IMR-90 (cell line): ENCODE measurements at regions not wholly inside any gene's neighbourhood (a gene's known extent, or its start where the extent isn't known, plus 50 kb on each side); places are given as distances from the start of the nearest gene placed in this dataset.

ENCODE experiments used
- ATAC-seq: fragments of 200-7000 bp; cut with Tn5 transposase; 2 replicates; pipeline ENCODE4 v1.9.1; 2020; ENCODE audit warnings: low read depth, mild to moderate bottlenecking, moderate library complexity
- BruUV-seq: library from RNA; stranded (reverse); fragments of 400-500 nt; replicated peaks from 2 replicates; lab custom pipeline; 2021; lab: Mats Ljungman, UMichigan
- CTCF ChIA-PET: fragments of 300-600 bp; formaldehyde crosslinking; extraction: SDS; loops from one replicate; lab custom pipeline; 2021; ENCODE audit warnings: antibody characterized with exemption; lab: Yijun Ruan, JAX
- POLR2A ChIA-PET: fragments of 300-600 bp; sonication (Branson Sonifier 250); formaldehyde crosslinking; loops from one replicate; lab custom pipeline; 2022; ENCODE audit warnings: antibody characterized with exemption; ENCODE audit not compliant: unreplicated experiment; lab: Charles Lee
- DNase-seq: peaks from one replicate; pipeline ENCODE4 v3.0.0; 2013
- H2AFZ ChIP-seq: replicated peaks from 2 replicates; pipeline ENCODE3; 2013; ENCODE audit warnings: low read length, mild to moderate bottlenecking; ENCODE audit not compliant: poor library complexity
- H2AK5ac ChIP-seq: 2 replicates; pipeline ENCODE4 v1.6.1; 2013; ENCODE audit warnings: low read depth, low read length, inconsistent platforms
- H2AK9ac ChIP-seq: replicated peaks from 2 replicates; pipeline ENCODE3; 2013; ENCODE audit warnings: mild to moderate bottlenecking, low read depth, low read length, moderate library complexity; ENCODE audit not compliant: poor library complexity
- H2BK120ac ChIP-seq: 2 replicates; pipeline ENCODE4 v1.6.1; 2013; ENCODE audit warnings: low read depth, low read length, inconsistent platforms
- H2BK15ac ChIP-seq: 3 replicates; pipeline ENCODE4 v1.6.1; 2013; ENCODE audit warnings: low read depth, low read length, inconsistent platforms
- H2BK20ac ChIP-seq: 2 replicates; pipeline ENCODE4 v1.6.1; 2013; ENCODE audit warnings: low read depth, mild to moderate bottlenecking, inconsistent platforms, low read length, moderate library complexity
- H2BK5ac ChIP-seq: 2 replicates; pipeline ENCODE4 v1.6.1; 2013; ENCODE audit warnings: mild to moderate bottlenecking, low read depth, low read length, inconsistent platforms; ENCODE audit not compliant: poor library complexity, severe bottlenecking
- H3K14ac ChIP-seq: replicated peaks from 2 replicates; pipeline ENCODE4 v1.6.1; 2013; ENCODE audit warnings: low read depth, low read length, inconsistent platforms
- H3K18ac ChIP-seq: 2 replicates; pipeline ENCODE4 v1.6.1; 2013; ENCODE audit warnings: low read depth, low read length, control low read depth
- H3K23ac ChIP-seq: 2 replicates; pipeline ENCODE4 v1.6.1; 2013; ENCODE audit warnings: low read depth, low read length, inconsistent platforms
- H3K27ac ChIP-seq: 2 replicates; pipeline ENCODE4 v1.5.1; 2013; ENCODE audit warnings: mild to moderate bottlenecking, control low read depth, low read length; ENCODE audit not compliant: insufficient read depth
- H3K27me3 ChIP-seq: 2 replicates; pipeline ENCODE4 v1.6.1; 2013; ENCODE audit warnings: low read length; ENCODE audit not compliant: control insufficient read depth, insufficient read depth
- H3K36me3 ChIP-seq: 2 replicates; pipeline ENCODE4 v1.6.1; 2013; ENCODE audit warnings: low read length, mixed read lengths; ENCODE audit not compliant: control insufficient read depth, insufficient read depth
- H3K4ac ChIP-seq: 2 replicates; pipeline ENCODE4 v1.6.1; 2013; ENCODE audit warnings: low read depth, low read length, inconsistent platforms
- H3K4me1 ChIP-seq: 2 replicates; pipeline ENCODE4 v1.6.1; 2013; ENCODE audit warnings: low read length, mixed read lengths; ENCODE audit not compliant: control insufficient read depth, insufficient read depth
- H3K4me2 ChIP-seq: 2 replicates; pipeline ENCODE4 v1.6.1; 2013; ENCODE audit warnings: low read depth, mild to moderate bottlenecking, control low read depth, low read length, moderate library complexity
- H3K4me3 ChIP-seq: 2 replicates; pipeline ENCODE4 v1.5.1; 2013; ENCODE audit warnings: low read depth, mild to moderate bottlenecking, control low read depth, low read length, moderate library complexity; ENCODE audit not compliant: insufficient read depth
- H3K56ac ChIP-seq: 2 replicates; pipeline ENCODE4 v1.6.1; 2013; ENCODE audit warnings: low read length, inconsistent platforms; ENCODE audit not compliant: insufficient read depth; ENCODE audit errors: extremely low read depth
- H3K79me1 ChIP-seq, 2 experiments: 2 replicates each; pipeline ENCODE4 v1.6.1; 2013; ENCODE audit warnings: low read length in 2 of 2, inconsistent platforms in 1 of 2, low read depth in 1 of 2
- H3K9ac ChIP-seq: 2 replicates; pipeline ENCODE4 v1.6.1; 2013; ENCODE audit warnings: low read depth, low read length, control low read depth
- H3K9me1 ChIP-seq: 2 replicates; pipeline ENCODE4 v1.6.1; 2013; ENCODE audit warnings: low read length, inconsistent platforms; ENCODE audit not compliant: insufficient read depth
- H3K9me3 ChIP-seq: 2 replicates; pipeline ENCODE4 v1.6.1; 2013; ENCODE audit warnings: low read length; ENCODE audit not compliant: control insufficient read depth, insufficient read depth
- H4K20me1 ChIP-seq: 2 replicates; pipeline ENCODE4 v1.6.1; 2013; ENCODE audit warnings: low read length, inconsistent platforms; ENCODE audit not compliant: insufficient read depth
- H4K5ac ChIP-seq: 2 replicates; pipeline ENCODE4 v1.6.1; 2013; ENCODE audit warnings: mild to moderate bottlenecking, low read depth, low read length, control low read depth
- H4K8ac ChIP-seq, 2 experiments: 2 replicates each; pipeline ENCODE4 v1.6.1; 2013; ENCODE audit warnings: low read depth in 2 of 2, low read length in 2 of 2, control low read depth in 1 of 2, inconsistent platforms in 1 of 2
- H4K91ac ChIP-seq: 2 replicates; pipeline ENCODE4 v1.6.1; 2013; ENCODE audit warnings: low read depth, low read length, inconsistent platforms; ENCODE audit not compliant: insufficient read depth
- BHLHE40 ChIP-seq: fragments of 150-350 bp; IDR thresholded peaks from 2 replicates; pipeline ENCODE4 v1.6.1; 2016; ENCODE audit warnings: mild to moderate bottlenecking, low read depth, low read length
- CEBPB ChIP-seq: IDR thresholded peaks from 2 replicates; pipeline ENCODE4 v1.6.1; 2012; ENCODE audit warnings: low read depth, low read length, improper control_type of control experiment
- CHD1 ChIP-seq: IDR thresholded peaks from 2 replicates; pipeline ENCODE4 v1.6.1; 2012; ENCODE audit warnings: low read depth, low read length, improper control_type of control experiment
- MAZ ChIP-seq: IDR thresholded peaks from 2 replicates; pipeline ENCODE4 v1.6.1; 2012; ENCODE audit warnings: low read depth, mild to moderate bottlenecking, low read length, improper control_type of control experiment, moderate library complexity, borderline replicate concordance
- MXI1 ChIP-seq: IDR thresholded peaks from 2 replicates; pipeline ENCODE4 v1.6.1; 2012; ENCODE audit warnings: low read depth, mild to moderate bottlenecking, low read length, moderate library complexity, borderline replicate concordance
- NFE2L2 ChIP-seq: fragments of 150-350 bp; IDR thresholded peaks from 2 replicates; pipeline ENCODE4 v1.6.1; 2016; ENCODE audit warnings: low read depth, mild to moderate bottlenecking, low read length
- POLR2A ChIP-seq: IDR thresholded peaks from 2 replicates; pipeline ENCODE4 v1.6.1; 2012; ENCODE audit warnings: mild to moderate bottlenecking, low read depth, low read length
- RAD21 ChIP-seq: IDR thresholded peaks from 2 replicates; pipeline ENCODE4 v1.6.1; 2012; ENCODE audit warnings: low read length, improper control_type of control experiment
- RCOR1 ChIP-seq: IDR thresholded peaks from 2 replicates; pipeline ENCODE4 v1.6.1; 2012; ENCODE audit warnings: mild to moderate bottlenecking, low read length, improper control_type of control experiment; ENCODE audit not compliant: insufficient replicate concordance
- RFX5 ChIP-seq: IDR thresholded peaks from 2 replicates; pipeline ENCODE4 v1.8.0; 2012; ENCODE audit warnings: low read depth, mild to moderate bottlenecking, low read length, moderate library complexity
- dilution Hi-C: fragments of 300-500 bp; cut with HindIII; formaldehyde crosslinking; loops from one replicate; pipeline ENCODE4 v1.14.3; 2018; ENCODE audit warnings: low sequenced_read_pairs; ENCODE audit not compliant: unreplicated experiment
- in situ Hi-C: fragments of 300-500 bp; cut with MboI; formaldehyde crosslinking; loops from 3 replicates; pipeline ENCODE4 v1.14.3; 2019; ENCODE audit warnings: low sequenced_read_pairs, inconsistent platforms, mixed read lengths
- intact Hi-C: fragments of 100-400 bp; cut with micrococcal nuclease; formaldehyde crosslinking; loops from 2 replicates; pipeline ENCODE4 v1.10.0; 2022
- TF ChIP-seq, protein P1 (sequence below): fragments of 150-350 bp; IDR thresholded peaks from 2 replicates; pipeline ENCODE4 v1.6.1; 2017; ENCODE audit warnings: mild to moderate bottlenecking, antibody characterized with exemption, low read length, low read depth
- TF ChIP-seq, protein P2 (sequence below): fragments of 150-350 bp; IDR thresholded peaks from 2 replicates; pipeline ENCODE4 v1.6.1; 2016; ENCODE audit warnings: low read depth, mild to moderate bottlenecking, low read length, moderate library complexity, borderline replicate concordance

DNA sequence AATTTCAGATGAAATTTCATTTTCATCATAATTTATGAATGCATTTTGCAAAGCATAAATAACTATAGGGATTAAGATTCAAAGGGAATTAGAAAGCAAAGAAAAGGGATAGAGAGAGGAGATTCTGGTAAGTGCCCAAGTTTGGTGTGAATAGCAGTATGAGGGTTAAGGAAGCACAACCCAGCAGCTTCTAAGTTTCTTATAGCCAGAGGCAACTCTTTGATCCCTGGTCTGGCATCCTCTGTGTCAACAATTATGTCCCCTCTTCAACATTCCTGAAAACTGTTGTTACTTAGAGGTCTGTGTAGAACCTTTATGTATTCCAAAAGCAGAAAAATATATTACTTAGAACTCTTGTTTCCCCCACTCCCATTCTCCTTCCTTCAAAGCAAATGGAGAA, 171.6 kb upstream of the SATB2 start:
- BruUV-seq = no TSS peak
- H4K5ac ChIP-seq = no peak overlapping the region
- H2AK5ac ChIP-seq = no peak overlapping the region
- TF ChIP-seq CEBPB (no peak), CHD1 (no peak), BHLHE40 (no peak), RAD21 (no peak), NFE2L2 (no peak), RFX5 (no peak), MXI1 (no peak), RCOR1 (no peak), POLR2A (no peak), MAZ (no peak)
- TF ChIP-seq, protein P1, sequence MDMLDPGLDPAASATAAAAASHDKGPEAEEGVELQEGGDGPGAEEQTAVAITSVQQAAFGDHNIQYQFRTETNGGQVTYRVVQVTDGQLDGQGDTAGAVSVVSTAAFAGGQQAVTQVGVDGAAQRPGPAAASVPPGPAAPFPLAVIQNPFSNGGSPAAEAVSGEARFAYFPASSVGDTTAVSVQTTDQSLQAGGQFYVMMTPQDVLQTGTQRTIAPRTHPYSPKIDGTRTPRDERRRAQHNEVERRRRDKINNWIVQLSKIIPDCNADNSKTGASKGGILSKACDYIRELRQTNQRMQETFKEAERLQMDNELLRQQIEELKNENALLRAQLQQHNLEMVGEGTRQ = no peak
- TF ChIP-seq, protein P2, sequence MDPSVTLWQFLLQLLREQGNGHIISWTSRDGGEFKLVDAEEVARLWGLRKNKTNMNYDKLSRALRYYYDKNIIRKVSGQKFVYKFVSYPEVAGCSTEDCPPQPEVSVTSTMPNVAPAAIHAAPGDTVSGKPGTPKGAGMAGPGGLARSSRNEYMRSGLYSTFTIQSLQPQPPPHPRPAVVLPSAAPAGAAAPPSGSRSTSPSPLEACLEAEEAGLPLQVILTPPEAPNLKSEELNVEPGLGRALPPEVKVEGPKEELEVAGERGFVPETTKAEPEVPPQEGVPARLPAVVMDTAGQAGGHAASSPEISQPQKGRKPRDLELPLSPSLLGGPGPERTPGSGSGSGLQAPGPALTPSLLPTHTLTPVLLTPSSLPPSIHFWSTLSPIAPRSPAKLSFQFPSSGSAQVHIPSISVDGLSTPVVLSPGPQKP = no peak
- no peaks in the 10 kb centered on the region for H3K9me3 ChIP-seq
- intact Hi-C loops = no loop called here
- no peaks in the 10 kb centered on the region for H4K20me1 ChIP-seq
- no peaks in the 10 kb centered on the region for H3K9me1 ChIP-seq
- ChIA-PET CTCF (no interaction called here), POLR2A (no interaction called here)
- in situ Hi-C loops = no loop called here
- no peak overlapping the region for H3K56ac ChIP-seq
- H3K4me3 ChIP-seq = no peak overlapping the region
- no peak overlapping the region for H3K14ac ChIP-seq
- no peaks in the 10 kb centered on the region for H3K36me3 ChIP-seq
- H2BK5ac ChIP-seq = no peak overlapping the region
- dilution Hi-C loops = no loop called here
- DNase-seq (no peak), ATAC-seq (no peak)
- no peak overlapping the region for H2BK15ac ChIP-seq
- no peaks in the 10 kb centered on the region for H3K4me1 ChIP-seq
- H2BK120ac ChIP-seq = no peak overlapping the region
- H3K23ac ChIP-seq = no peak overlapping the region
- no peak overlapping the region for H4K8ac ChIP-seq
- H2AFZ ChIP-seq = no peak overlapping the region
- no peak overlapping the region for H3K27ac ChIP-seq
- H3K18ac ChIP-seq = no peak overlapping the region
- H3K4ac ChIP-seq = no peak overlapping the region
- no peak overlapping the region for H2BK20ac ChIP-seq
- H3K27me3 ChIP-seq = no peaks in the 10 kb centered on the region
- H3K79me1 ChIP-seq = no peaks in the 10 kb centered on the region
- H2AK9ac ChIP-seq = no peak overlapping the region
- no peak overlapping the region for H3K9ac ChIP-seq
- H3K4me2 ChIP-seq = no peak overlapping the region
- H4K91ac ChIP-seq = no peak overlapping the region
